ENCODE measurements at regions not wholly inside any gene's neighbourhood (a gene's known extent, or its start where the extent isn't known, plus 50 kb on each side); places are given as distances from the start of the nearest gene placed in this dataset.

DNA sequence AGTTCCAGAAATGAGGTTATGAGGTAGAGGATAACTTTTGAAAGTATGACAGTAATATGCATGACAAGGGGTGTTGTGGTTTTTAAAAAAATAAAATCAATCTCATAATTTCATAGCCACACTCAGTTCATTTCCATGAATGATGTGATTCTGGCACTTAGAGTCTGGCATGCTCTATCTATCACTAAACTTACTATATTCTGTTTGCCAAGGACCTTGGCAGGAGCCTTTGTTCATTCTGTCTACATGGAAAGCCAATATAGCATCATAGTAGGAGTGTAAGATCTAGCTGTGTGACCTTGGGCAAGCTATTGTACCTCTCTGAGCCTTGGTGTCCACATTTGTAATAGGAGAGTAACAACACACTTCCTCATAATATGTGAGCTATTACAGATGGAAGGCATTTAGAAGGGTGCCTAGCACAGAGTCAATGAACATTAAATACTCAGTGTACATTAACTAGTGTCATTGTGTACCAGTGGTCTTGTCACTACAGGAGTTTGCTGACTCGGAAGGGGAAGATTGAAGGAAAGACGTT is 507.6 kb downstream of the SOX6 start:
- TF ChIP-seq, protein P1, sequence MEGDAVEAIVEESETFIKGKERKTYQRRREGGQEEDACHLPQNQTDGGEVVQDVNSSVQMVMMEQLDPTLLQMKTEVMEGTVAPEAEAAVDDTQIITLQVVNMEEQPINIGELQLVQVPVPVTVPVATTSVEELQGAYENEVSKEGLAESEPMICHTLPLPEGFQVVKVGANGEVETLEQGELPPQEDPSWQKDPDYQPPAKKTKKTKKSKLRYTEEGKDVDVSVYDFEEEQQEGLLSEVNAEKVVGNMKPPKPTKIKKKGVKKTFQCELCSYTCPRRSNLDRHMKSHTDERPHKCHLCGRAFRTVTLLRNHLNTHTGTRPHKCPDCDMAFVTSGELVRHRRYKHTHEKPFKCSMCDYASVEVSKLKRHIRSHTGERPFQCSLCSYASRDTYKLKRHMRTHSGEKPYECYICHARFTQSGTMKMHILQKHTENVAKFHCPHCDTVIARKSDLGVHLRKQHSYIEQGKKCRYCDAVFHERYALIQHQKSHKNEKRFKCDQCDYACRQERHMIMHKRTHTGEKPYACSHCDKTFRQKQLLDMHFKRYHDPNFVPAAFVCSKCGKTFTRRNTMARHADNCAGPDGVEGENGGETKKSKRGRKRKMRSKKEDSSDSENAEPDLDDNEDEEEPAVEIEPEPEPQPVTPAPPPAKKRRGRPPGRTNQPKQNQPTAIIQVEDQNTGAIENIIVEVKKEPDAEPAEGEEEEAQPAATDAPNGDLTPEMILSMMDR (IDR thresholded peaks at IDR 0.05) = no peak
- TF ChIP-seq POLR2AphosphoS5 (IDR thresholded peaks at IDR 0.05) = no peak
- no peak for TF ChIP-seq POLR2A (IDR thresholded peaks at IDR 0.05)
